ENCODE measurements at regions not wholly inside any gene's neighbourhood (a gene's known extent, or its start where the extent isn't known, plus 50 kb on each side); places are given as distances from the start of the nearest gene placed in this dataset.

DNA sequence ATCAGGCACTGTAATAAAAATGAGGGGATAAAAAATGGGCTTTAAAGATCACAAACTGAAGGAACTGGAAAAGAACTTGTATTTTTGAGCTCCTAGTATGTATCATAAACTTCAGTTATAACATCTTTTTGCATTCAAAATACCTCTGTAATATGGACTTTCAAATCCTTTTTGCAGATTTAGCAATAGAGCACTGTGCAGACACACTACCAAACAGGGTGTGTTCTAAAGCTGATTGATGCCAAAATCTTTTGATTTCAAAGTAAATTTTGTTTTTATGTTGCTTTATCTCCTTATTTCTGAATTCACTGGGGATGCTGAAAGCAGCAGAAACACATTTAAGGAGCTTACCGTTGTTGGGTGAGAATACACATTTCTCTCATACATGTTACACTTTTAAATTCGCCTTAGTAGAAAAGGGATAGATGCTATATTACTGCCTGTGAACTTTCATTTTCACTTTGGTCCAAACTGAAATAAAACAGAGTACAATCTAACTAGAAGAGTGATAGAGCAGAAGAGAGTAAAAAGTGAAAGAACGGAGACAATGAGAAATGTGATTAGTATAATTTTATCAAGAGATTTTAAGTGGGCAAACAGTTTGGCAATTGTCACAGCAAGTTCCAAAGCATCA lies 1126.6 kb downstream of the BRINP3 start:
- H3K27me3 Mint-ChIP-seq = no peaks in the 10 kb centered on the region
- DNase-seq (no peak), ATAC-seq (replicated peaks) (no peak)
- no peak overlapping the region for H3K27ac Mint-ChIP-seq
- no peaks in the 10 kb centered on the region for H3K4me1 Mint-ChIP-seq (ENCODE audit: low read depth in 2 of 2)
- no peak overlapping the region for H3K4me3 Mint-ChIP-seq
- H3K9me3 Mint-ChIP-seq = peaks cover 9 to 14% of the 10 kb centered on the region in 2 donors
- H3K36me3 Mint-ChIP-seq (ENCODE audit: insufficient read depth) = no peaks in the 10 kb centered on the region

DNA sequence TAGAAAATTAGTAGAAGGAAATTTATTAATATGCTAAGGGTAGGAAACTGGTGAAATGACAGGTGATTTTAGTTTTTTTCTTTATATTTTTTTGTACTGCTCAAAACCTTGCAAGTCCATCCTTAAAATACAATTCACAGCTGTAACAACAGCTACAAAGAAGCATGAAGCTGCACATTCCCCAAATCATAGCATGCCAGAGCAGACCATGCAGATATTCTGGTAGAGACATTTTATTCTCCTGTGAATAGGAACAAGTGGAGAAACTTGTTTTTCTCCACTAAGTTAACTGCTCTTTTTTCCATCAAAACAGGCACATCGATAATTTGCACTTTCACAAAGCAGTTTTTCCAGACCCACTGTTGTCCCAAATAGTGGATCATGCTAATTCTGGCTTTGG lies 1125.7 kb downstream of the BRINP3 start:
- Mint-ChIP-seq H3K9me3 (peaks cover 8 to 11% of the 10 kb centered on the region in 2 donors), H3K27ac (no peak overlapping the region), H3K27me3 (no peaks in the 10 kb centered on the region), H3K4me1 (ENCODE audit: low read depth in 2 of 2) (no peaks in the 10 kb centered on the region), H3K36me3 (ENCODE audit: insufficient read depth) (no peaks in the 10 kb centered on the region), H3K4me3 (no peak overlapping the region)
- no peak for DNase-seq
- ATAC-seq (replicated peaks) = no peak

DNA sequence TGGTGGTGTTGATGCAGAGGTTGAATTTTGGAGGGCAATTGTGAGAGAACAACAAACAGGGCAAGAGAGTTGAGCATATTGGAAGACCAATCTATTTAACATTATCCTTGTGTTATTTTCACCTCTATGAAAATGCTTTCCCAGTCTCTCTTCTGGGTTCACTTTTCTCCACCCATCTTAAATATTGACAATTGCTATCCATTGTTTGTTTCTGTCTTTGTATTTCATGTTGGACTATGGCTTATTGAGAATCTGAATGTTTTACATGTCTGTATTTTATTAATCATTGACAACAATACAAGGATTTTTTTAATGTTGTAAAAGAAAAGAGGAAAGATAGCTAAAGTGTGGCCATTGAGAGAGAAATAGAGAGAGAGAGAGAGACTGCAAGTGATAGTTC lies 1121.5 kb downstream of the BRINP3 start:
- Mint-ChIP-seq H3K4me3 (no peak overlapping the region), H3K27me3 (no peaks in the 10 kb centered on the region), H3K4me1 (ENCODE audit: low read depth in 2 of 2) (no peaks in the 10 kb centered on the region), H3K36me3 (ENCODE audit: insufficient read depth) (no peaks in the 10 kb centered on the region), H3K9me3 (peaks cover 7 to 11% of the 10 kb centered on the region in 2 donors), H3K27ac (no peak overlapping the region)
- ATAC-seq (replicated peaks) (no peak), DNase-seq (no peak)

DNA sequence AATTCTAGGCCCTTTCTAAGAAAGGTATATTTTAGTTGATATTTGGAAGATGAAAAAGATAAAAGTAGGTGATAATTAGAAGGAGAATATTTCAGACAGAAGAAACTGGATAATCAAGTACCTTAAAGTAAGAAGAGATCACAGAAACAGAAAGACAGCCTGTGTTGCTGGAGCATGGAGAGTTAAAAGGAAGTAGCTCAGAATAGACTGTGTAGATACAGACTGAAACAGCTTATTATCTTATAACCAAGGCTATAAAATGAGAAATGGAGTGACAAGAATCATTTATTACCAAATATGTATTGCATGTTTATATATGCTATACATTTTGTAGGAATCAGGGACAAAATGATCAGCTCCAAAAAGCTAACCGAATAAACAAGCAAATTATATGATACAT lies 1120.3 kb downstream of the BRINP3 start:
- Mint-ChIP-seq H3K27ac (no peak overlapping the region), H3K4me3 (no peak overlapping the region), H3K9me3 (peaks cover 7 to 10% of the 10 kb centered on the region in 2 donors), H3K4me1 (ENCODE audit: low read depth in 2 of 2) (no peaks in the 10 kb centered on the region), H3K27me3 (no peaks in the 10 kb centered on the region), H3K36me3 (ENCODE audit: insufficient read depth) (no peaks in the 10 kb centered on the region)
- DNase-seq (no peak), ATAC-seq (replicated peaks) (no peak)

DNA sequence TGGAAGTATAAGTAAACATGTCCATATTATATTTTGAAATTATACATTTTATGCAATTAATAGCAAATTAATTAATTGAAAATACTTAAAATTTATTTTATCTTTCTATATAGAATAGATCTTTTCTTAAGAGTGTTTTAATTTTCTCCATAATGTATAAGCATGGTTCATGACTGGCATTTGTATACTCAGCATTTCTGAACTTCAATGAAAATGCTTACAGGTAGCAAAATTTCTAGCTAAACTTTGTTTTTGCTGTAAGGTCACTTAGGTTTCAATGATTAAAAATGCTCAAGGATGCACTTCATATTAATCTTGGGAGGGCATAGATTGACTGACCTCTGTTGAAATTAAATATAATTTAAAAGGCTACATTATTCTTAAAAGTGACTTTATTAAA lies 1108.1 kb downstream of the BRINP3 start:
- H3K27ac Mint-ChIP-seq = no peak overlapping the region
- no peaks in the 10 kb centered on the region for H3K36me3 Mint-ChIP-seq (ENCODE audit: insufficient read depth)
- H3K27me3 Mint-ChIP-seq = no peaks in the 10 kb centered on the region
- peaks cover 6 to 8% of the 10 kb centered on the region in 2 donors for H3K9me3 Mint-ChIP-seq
- no peak for ATAC-seq (replicated peaks)
- DNase-seq = no peak
- no peaks in the 10 kb centered on the region for H3K4me1 Mint-ChIP-seq (ENCODE audit: low read depth in 2 of 2)
- no peak overlapping the region for H3K4me3 Mint-ChIP-seq

DNA sequence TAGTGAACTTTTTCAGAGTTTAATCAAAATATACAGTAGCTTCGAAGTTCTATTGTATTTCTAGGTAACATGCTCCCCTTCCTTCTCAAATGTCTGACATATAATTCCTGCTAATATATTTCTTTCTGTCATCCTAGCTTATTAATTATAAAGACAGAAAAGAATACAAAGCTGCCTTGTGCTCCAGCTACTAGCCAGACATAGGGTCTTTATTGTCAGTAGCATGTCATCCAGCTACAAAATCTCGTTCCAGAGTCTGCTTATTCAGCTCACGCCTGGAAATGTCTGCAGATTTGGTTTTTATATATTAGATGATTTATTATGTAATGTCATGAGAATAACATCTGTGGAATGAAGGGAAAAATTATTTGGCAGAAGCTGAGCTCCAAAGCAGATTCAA lies 1102.8 kb downstream of the BRINP3 start:
- Mint-ChIP-seq H3K27me3 (no peaks in the 10 kb centered on the region), H3K36me3 (ENCODE audit: insufficient read depth) (no peaks in the 10 kb centered on the region), H3K4me3 (no peak overlapping the region), H3K4me1 (ENCODE audit: low read depth in 2 of 2) (no peaks in the 10 kb centered on the region), H3K9me3 (peaks cover 6 to 8% of the 10 kb centered on the region in 2 donors), H3K27ac (no peak overlapping the region)
- no peak for ATAC-seq (replicated peaks)
- no peak for DNase-seq

DNA sequence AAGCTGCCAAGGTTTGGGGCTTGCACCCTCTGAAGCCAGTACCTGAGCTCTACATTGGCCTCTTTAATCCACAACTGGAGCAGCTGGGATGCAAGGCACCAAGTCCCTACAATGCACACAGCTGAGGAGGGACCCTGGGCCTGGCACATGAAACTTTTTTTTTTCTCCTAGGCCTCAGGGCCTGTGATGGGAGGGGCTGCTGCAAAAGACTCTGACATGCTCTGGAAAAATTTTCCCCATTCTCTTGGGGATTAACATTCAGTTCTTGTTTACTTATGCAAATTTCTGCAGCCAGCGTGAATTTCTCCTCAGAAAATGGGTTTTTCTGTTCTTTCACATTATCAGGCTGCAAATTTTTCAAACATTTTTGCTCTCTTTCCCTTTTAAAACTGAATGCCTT lies 1072.2 kb downstream of the BRINP3 start:
- ATAC-seq (replicated peaks) (no peak), DNase-seq (no peak)
- no peak overlapping the region for H3K4me3 Mint-ChIP-seq
- no peak overlapping the region for H3K27ac Mint-ChIP-seq
- no peaks in the 10 kb centered on the region for H3K4me1 Mint-ChIP-seq (ENCODE audit: low read depth in 2 of 2)
- no peaks in the 10 kb centered on the region for H3K36me3 Mint-ChIP-seq (ENCODE audit: insufficient read depth)
- H3K9me3 Mint-ChIP-seq = peaks cover 9 to 12% of the 10 kb centered on the region in 2 donors
- H3K27me3 Mint-ChIP-seq = no peaks in the 10 kb centered on the region

DNA sequence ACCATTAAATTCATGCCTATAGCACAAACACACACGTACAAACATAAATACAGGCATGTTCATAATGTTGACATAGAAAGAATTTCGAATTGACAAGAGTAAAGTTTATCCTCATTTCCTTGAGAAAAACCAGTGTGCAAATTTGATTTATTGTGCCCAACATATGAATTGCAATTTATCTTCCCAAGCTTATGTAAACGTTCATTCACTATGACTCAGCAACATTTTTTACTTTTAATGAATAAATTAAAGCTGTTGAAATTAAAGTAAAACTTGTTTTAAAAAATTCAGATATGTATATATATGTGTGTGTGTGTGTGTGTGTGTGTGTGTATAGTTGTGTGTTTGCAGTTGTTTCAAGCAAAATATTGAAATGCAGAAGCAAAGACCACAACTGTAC lies 1067.9 kb downstream of the BRINP3 start:
- ATAC-seq (replicated peaks) = no peak
- Mint-ChIP-seq H3K27me3 (no peaks in the 10 kb centered on the region), H3K9me3 (peaks cover 19 to 20% of the 10 kb centered on the region in 2 donors), H3K27ac (no peak overlapping the region), H3K36me3 (ENCODE audit: insufficient read depth) (no peaks in the 10 kb centered on the region), H3K4me3 (no peak overlapping the region), H3K4me1 (ENCODE audit: low read depth in 2 of 2) (no peaks in the 10 kb centered on the region)
- DNase-seq = no peak

DNA sequence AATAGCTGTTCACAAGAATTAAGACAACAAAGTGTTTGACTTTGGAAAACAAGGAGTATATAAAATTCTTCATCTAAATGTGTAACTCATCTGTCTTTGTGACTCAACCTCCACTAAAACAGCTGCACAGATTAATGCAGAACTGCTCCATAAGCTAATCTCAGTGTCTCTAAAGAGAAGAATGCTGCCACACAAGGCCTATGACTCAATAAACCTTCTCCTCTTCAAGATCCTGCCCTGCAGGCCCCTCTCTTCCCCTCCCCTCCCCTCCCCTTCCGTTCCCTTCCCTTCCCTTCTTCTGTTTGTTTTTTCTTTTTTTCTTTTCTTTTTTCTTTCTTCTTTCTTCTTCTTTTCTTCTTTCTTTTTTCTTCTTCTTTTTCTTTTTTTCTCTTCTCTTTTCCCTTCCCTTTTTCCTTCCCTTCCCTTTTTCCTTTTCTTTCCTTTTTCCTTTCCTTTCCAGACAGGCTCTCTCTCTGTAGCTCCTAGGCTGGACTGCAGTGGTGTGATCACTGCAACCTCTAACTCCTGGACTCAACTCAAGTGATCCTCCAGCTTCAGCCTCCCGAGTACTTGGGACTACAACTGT lies 1052.8 kb downstream of the BRINP3 start:
- no peak for ATAC-seq (replicated peaks)
- H3K36me3 Mint-ChIP-seq (ENCODE audit: insufficient read depth) = no peaks in the 10 kb centered on the region
- no peak overlapping the region for H3K27ac Mint-ChIP-seq

DNA sequence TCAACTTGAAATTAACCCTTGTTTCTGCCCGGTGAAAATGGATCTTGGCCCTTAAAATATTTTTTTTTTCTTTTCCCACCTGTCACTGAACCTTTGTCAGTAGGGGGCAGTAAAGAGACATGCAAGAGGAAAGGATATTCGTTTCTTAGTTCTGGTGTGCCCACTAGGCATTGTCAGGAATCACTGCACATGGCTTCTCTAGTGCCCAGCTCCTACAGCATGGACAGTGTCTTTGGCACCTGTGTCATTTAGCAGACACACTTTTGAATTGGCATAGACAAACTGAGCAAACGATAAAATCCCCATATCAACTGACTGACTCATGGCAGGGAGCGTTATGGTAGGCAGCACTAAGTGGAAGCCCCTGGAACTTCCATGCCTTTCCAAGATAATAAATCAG lies 1048.1 kb downstream of the BRINP3 start:
- Mint-ChIP-seq H3K27ac (no peak overlapping the region), H3K4me3 (no peak overlapping the region), H3K4me1 (ENCODE audit: low read depth in 2 of 2) (no peaks in the 10 kb centered on the region), H3K36me3 (ENCODE audit: insufficient read depth) (no peaks in the 10 kb centered on the region), H3K9me3 (peaks cover 6 to 9% of the 10 kb centered on the region in 2 donors), H3K27me3 (no peaks in the 10 kb centered on the region)
- DNase-seq (no peak), ATAC-seq (replicated peaks) (no peak)

More for the DNA sequence above, 1052.8 kb downstream of the BRINP3 start:
- Mint-ChIP-seq H3K9me3 (peaks cover 4 to 9% of the 10 kb centered on the region in 2 donors), H3K4me3 (no peak overlapping the region), H3K27me3 (no peaks in the 10 kb centered on the region), H3K4me1 (ENCODE audit: low read depth in 2 of 2) (no peaks in the 10 kb centered on the region)
- no peak for DNase-seq

DNA sequence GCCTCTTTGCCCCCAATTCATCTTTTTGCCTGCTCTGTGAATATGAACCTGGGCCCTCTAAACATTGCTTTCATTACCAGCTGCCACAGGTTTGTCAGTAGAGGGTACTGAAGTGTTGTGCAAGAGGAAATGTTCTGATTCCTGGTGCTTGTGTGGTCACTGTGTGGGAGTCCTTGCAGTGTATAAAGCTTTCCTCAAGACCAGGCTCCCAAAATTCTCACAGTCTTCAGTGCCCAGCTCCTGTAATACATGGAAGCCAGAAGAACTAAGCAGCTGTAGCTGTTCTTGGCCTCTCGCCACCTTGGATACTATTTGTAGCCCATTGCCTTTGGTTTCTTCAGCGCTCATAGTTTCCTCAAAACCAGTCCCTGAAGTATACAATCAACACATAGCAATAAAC lies 1046.2 kb downstream of the BRINP3 start:
- Mint-ChIP-seq H3K4me3 (no peak overlapping the region), H3K9me3 (peaks cover 10 to 15% of the 10 kb centered on the region in 2 donors), H3K36me3 (ENCODE audit: insufficient read depth) (no peaks in the 10 kb centered on the region), H3K27ac (no peak overlapping the region), H3K4me1 (ENCODE audit: low read depth in 2 of 2) (no peaks in the 10 kb centered on the region), H3K27me3 (no peaks in the 10 kb centered on the region)
- no peak for DNase-seq
- no peak for ATAC-seq (replicated peaks)

DNA sequence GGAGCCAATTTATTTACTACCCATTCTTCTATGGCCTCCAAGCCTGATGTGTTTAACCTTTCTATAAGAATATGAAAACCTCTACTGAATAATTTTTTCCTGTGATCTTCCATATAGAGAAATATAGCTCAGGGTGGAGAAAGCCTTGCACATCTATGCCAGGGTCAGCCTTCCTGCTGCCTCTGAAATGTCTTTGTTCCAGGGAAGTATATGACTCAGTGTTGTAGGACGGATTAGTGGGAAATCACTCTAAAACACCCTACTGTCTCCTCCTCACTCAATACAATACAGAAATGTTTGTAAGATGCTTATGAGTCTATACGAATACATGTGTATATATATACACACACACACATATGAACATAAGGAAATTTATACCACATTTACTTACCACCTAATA lies 1044.9 kb downstream of the BRINP3 start:
- Mint-ChIP-seq H3K4me1 (ENCODE audit: low read depth in 2 of 2) (no peaks in the 10 kb centered on the region), H3K36me3 (ENCODE audit: insufficient read depth) (no peaks in the 10 kb centered on the region), H3K27ac (no peak overlapping the region), H3K4me3 (no peak overlapping the region), H3K27me3 (no peaks in the 10 kb centered on the region), H3K9me3 (peaks cover 10 to 15% of the 10 kb centered on the region in 2 donors)
- DNase-seq = no peak
- no peak for ATAC-seq (replicated peaks)

DNA sequence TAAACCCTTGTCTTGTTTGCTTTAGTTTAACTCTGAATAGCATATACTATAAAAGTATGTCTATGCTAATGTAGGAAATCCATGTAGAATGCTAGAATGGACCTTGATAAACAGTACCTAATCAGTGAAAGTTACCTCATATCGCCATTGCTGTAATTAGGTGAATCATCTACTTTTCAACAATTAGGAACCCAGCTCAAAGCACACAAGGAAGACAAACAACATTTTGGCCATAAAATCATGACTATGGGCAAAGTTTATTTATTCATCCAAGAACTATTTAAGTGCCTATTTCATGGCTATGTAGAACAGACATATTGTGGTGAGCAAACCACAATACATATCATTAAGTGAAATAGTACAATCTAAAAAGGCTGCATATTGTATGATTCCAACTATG lies 1043.2 kb downstream of the BRINP3 start:
- no peak for ATAC-seq (replicated peaks)
- no peak for DNase-seq
- Mint-ChIP-seq H3K4me3 (no peak overlapping the region), H3K4me1 (ENCODE audit: low read depth in 2 of 2) (no peaks in the 10 kb centered on the region), H3K27me3 (no peaks in the 10 kb centered on the region), H3K27ac (no peak overlapping the region), H3K9me3 (peaks cover 7 to 10% of the 10 kb centered on the region in 2 donors), H3K36me3 (ENCODE audit: insufficient read depth) (no peaks in the 10 kb centered on the region)

DNA sequence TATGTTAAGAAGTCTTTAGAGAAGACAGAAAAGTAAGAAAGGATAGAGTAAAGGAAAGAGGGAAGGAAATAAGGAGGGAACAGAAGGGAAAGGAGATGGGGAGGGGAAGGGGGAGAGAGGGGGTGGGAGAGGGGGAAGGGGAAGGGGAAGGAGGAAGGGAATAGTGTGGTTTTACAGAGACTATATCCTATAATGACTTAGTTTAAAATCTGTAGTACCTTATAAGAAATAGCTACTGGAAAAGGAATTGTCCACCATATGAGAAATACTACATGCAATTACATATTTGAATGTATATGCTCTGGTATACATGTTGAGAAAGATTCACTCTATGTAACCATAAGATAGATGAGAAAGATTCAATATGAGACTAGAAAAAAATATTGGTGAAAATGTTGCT lies 1042.3 kb downstream of the BRINP3 start:
- DNase-seq (no peak), ATAC-seq (replicated peaks) (no peak)
- no peaks in the 10 kb centered on the region for H3K36me3 Mint-ChIP-seq (ENCODE audit: insufficient read depth)
- H3K4me1 Mint-ChIP-seq (ENCODE audit: low read depth in 2 of 2) = no peaks in the 10 kb centered on the region
- no peak overlapping the region for H3K27ac Mint-ChIP-seq
- H3K9me3 Mint-ChIP-seq = peaks cover 6 to 7% of the 10 kb centered on the region in 2 donors
- no peaks in the 10 kb centered on the region for H3K27me3 Mint-ChIP-seq
- H3K4me3 Mint-ChIP-seq = no peak overlapping the region
